GM18507 (cell line): ENCODE measurements at regions not wholly inside any gene's neighbourhood (a gene's known extent, or its start where the extent isn't known, plus 50 kb on each side); places are given as distances from the start of the nearest gene placed in this dataset.

ENCODE experiments used
- DNase-seq: peaks from one replicate; pipeline ENCODE4 v3.0.0; 2011; ENCODE audit warnings: low read depth; ENCODE audit not compliant: insufficient read length; ENCODE audit errors: extremely low spot score
- FAIRE-seq: peaks from 2 replicates; lab custom pipeline; 2011; peaks lifted over from hg19 to GRCh38; lab: Jason Lieb, UNC

GRCh38 chr2:15825276-15825980 is 114.9 kb upstream of the MYCN start:
- no peak for FAIRE-seq
- DNase-seq = no peak

DNA sequence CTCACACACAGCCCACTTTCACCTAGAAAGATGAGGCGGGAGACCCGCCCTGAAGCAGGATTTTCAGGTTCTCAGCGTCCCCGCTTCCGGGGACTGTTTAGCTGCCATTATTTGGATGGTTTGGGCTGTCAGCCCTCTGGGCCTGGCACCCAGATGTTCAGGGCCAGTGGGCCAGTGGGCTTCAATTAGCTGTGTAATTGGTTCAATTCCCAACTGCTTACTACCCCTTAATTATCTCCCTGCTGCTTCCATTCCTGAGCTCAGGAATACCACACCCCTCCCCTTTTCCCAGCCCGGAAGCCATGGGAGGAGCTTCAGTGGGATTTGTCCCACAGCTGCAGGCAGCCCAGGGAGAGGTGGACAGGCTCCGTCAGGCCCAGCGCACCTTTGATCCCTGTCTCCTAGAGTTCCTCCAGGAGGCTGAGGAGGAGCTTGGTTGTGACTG is 114.1 kb upstream of the MYCN start:
- no peak for DNase-seq
- FAIRE-seq = no peak

DNA sequence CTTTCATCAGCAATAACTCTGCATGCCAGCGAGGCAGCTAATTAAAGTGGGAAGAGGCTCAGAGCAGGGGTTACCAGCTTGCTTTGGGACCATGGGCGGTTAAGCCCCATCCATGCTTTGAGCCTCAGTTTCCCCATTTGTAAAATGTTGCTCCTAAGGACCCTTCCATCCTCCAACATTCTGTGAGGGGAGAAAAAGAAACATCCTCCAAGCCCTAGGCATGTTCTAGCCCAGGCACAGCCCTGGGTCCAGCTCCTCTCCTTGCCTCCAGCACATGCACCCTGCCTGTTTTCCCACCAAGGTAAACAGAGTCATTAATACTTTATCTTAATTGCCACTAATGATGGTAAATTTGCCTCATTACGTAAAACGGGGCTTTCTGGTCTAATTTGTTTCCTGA is 113.3 kb upstream of the MYCN start:
- FAIRE-seq (no peak), DNase-seq (no peak)

DNA sequence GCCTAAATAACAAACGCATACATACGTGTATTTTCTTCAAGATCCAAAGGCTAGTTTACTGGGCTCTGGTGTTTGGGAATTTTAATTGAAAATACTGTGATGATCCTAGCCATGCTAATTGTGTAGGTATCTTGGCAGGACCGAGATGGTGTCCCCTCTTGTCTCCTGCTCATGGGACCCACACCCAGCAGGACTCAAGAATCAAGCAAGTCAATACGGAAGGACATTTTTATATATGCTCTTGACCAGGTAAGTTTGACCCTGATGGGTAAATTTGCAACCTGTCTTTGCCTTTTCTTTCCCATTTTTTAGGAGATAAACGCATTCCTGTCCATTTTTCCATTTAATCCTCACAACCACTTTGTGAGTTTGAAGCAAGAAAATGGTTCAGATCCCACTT is 111.8 kb upstream of the MYCN start:
- DNase-seq (no peak), FAIRE-seq (no peak)

GRCh38 chr2:15829091-15829801 is 111.1 kb upstream of the MYCN start:
- DNase-seq (no peak), FAIRE-seq (no peak)

DNA sequence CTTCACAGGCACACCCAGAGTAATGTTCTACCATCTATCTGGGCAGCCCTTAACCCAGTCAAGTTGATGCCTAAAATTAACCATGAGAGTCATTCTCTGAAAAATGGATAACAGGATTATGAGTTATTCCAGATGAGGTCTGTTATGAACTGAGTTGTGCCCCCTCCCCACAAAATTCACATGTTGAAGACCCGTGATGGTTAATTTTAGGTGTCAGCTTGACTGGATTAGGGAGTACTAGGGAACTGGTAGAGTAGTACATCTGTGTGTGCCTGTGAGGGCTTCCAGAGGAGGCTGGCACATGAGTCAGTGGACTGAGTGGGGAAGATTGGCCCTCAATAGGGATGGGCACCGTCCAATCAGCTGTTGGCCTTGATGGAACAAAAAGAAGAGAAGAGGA is 110.4 kb upstream of the MYCN start:
- DNase-seq (no peak), FAIRE-seq (no peak)

GRCh38 chr2:15830937-15831549 is 109.3 kb upstream of the MYCN start:
- FAIRE-seq (no peak), DNase-seq (no peak)

DNA sequence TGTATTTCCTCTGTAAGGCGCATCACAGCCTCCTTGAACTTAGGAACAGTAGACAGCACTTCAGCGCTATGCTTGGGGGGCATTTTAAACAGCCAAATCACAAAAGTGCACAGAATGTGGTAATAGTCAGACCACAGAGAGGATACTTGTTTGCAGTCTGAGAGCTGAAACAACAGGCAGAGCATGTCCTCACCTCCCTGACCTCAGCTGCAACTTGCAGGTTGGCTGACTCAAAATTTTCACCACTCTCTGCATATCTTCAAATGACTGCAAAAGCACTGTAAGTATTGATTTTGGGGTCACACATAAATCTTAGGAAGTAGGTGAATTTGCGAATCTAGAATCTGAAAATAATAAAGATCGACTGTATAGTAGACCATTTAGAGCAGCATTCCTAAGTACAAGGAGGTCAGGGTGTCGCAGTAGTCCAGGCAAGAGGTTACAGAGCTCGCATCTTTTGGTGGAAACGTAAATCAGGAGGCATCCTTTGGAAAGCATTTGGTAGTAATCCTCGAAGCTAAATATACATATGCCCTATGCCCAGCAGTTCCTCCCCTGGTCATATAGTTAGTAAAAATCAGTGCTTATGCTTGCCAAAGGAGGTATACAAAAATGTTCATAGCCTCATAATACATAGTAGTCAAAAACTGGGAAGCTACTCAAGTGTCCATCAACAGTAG is 108.2 kb upstream of the MYCN start:
- FAIRE-seq (no peak), DNase-seq (no peak)

DNA sequence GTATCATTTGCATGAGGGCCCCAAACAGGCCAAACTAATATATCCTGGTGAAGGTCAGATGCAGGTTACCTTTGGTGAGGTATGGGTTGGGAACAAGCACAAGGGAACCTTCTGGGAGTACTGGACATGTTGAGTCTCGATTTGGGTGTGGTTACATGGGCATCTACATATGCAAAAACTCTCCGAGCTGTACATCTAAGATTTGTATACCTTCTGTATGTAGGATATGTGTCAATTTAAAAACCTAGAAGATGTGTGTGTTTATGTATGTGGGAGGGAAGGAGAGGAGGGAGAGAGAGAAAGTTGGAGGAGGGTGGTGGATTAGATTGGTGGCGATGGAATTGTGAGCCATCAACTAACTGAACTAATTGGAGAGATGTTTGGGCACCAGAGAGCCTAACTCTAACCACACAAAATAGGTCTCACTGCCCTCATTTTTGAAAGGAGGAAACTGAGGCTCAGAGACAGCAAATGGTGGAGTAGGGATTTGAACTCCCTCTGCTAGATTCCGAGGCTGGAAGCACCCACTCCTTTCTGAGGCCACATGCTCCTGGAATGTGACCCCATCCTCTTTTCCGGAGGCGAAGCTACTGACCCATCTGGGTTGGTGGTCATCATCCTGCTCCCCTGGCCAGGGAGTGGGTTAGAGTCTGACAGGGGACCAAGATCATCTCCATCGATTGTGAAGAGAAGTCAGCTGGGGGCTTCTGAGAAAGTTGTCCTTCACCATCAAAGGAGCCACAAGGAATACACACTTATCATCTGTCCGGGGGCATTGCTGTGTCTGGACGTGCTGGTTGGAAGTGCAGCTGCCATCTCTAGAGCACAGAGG is 107.3 kb upstream of the MYCN start:
- FAIRE-seq (no peak), DNase-seq (no peak)

GRCh38 chr2:15833731-15834130 is 106.6 kb upstream of the MYCN start:
- DNase-seq (no peak), FAIRE-seq (no peak)

- no peak for DNase-seq
- no peak for FAIRE-seq
These were observed 105.8 kb upstream of the MYCN start for GRCh38 chr2:15834381-15835031.

DNA sequence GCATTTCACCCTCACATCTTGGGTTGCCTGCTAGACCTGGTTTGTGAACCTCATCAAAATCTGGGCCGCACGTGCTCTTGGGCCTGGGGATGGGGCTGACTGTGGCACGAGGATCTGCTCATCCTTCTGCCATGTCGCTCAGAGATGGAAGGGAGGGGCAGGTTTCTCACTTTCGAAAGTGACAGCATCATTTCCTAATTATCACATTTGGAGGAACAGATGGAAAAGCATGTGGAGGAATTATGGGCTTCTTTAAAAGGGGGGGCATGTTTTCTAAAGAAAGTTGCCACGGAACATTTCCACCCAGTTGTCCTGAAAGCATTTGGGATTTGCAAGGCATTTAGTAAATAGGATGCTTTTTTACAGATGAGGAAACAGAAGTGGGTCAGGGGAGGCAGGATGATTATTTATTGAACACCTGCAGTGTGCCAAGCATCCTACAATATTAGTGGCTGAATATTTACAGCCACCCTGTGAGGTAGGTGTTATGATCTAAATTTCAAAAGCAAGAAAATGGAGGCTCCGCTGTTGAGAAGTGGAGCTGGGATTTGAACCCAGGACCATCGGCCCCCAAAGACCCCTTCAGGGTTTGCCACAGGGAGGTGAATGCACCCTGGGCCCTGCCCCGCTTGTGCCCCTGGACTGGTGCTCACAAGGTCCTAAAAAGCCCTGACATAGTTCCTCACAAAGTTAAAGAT is 104.2 kb upstream of the MYCN start:
- no peak for FAIRE-seq

GRCh38 chr2:15836689-15837610 is 103.4 kb upstream of the MYCN start:
- FAIRE-seq = no peak

More for the DNA sequence above, 104.2 kb upstream of the MYCN start:
- no peak for DNase-seq

GRCh38 chr2:15838481-15839090 is 101.8 kb upstream of the MYCN start:
- FAIRE-seq (no peak), DNase-seq (no peak)

More at GRCh38 chr2:15836689-15837610, 103.4 kb upstream of the MYCN start:
- DNase-seq = no peak

DNA sequence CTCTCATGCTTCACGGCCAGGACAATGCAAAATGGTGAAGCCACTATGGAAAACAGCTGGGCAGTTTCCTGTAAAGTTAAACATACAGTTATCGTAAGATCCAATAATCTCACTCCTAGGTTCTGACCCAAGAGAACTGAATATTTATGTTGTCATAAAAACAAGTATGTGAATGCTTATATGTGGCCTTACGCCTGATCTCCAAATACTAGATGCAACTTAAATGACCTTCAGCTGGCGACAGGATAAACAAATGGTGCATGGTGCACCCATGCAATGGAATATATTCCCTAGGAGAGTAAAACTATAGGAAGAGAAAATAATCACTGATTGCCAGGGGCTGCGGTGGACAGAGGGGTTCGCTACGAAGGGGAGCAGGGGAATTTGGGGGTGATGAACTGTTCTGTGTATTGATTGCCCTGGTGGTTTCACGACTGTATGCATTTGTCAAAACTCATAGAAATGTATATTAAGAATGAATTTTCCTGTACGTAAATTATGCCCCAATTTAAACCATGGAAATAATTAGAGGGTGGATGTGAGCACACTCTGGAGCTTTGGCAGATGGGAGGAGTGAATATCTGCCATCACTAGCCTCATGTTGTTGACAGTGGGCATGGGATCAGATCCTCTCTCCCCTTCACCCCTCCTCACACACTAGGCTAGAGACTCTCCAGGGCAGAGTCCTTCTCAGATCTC is 100.8 kb upstream of the MYCN start:
- FAIRE-seq (no peak), DNase-seq (no peak)

- FAIRE-seq (no peak), DNase-seq (no peak)
These were observed 100.2 kb upstream of the MYCN start for GRCh38 chr2:15840148-15840547.
